HPDE6-E6E7 (cell line): ENCODE measurements at regions not wholly inside any gene's neighbourhood (a gene's known extent, or its start where the extent isn't known, plus 50 kb on each side); places are given as distances from the start of the nearest gene placed in this dataset.
A peak's percentile ranks its signal among the peaks of the same experiment; 100 is the strongest.
"Not testable (repeated sequence)": the region's sequence is repeated elsewhere in the genome, so short reads cannot be mapped to it uniquely, and the experiment has no call there.

Experiments
- DNase-seq: peaks from one replicate; pipeline ENCODE4 v3.0.0; 2011; ENCODE audit warnings: missing footprints; ENCODE audit errors: extremely low spot score

- no peak for DNase-seq
Observed at GRCh38 chr1:9465640-9466039, 73.6 kb upstream of the SLC25A33 start.

DNA sequence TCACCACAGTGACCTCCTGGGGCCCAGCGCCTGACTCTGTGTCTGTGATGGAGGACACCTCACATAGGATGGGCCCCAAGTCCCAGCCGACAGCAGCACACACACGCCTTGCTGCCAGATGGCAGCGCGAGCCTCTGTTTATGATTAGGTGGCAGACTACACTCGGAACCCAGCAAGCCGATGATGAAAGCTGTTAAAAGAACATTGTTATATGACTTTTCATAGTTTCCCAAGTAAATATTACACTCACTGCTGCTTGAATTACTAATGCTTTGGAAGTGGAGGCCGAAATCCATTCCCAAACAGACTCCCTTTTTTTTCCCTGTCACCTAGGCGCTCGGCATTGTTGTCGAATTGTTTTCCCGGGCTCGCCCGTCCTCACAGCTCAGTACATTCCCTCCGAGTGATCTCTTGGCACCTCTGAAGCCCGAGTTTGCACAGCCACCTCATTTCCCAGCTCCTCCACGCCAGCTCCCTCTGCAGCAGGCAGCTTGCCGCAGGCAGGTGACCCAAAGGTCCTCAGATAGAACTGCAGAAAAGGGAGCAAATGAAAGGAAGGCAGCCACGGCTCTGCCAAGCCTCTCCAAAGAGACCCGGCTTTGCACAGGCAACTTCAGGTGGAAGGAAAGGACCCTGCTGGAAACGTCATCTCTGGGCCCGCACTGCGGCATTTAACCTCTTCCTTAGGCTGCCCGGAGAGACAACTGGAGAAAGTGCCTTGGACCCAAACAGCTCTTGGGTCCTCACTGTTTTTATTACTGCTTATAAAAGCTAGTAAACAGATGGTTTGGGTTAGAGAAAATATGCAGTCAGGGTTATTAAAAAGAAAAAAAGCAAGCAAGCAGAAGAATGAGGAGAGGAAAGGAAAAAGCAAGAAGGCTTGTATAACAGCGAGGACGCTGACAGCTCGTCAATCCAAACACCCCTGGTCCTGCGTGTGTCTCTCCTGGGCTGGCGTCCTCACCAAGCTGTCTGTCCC, 72.2 kb upstream of the SLC25A33 start:
- no peak for DNase-seq

- not testable (repeated sequence) for DNase-seq
Observed at GRCh38 chr1:9469882-9470281, 69.4 kb upstream of the SLC25A33 start.

- no peak for DNase-seq
Observed at GRCh38 chr1:9471679-9472078, 67.6 kb upstream of the SLC25A33 start.

DNA sequence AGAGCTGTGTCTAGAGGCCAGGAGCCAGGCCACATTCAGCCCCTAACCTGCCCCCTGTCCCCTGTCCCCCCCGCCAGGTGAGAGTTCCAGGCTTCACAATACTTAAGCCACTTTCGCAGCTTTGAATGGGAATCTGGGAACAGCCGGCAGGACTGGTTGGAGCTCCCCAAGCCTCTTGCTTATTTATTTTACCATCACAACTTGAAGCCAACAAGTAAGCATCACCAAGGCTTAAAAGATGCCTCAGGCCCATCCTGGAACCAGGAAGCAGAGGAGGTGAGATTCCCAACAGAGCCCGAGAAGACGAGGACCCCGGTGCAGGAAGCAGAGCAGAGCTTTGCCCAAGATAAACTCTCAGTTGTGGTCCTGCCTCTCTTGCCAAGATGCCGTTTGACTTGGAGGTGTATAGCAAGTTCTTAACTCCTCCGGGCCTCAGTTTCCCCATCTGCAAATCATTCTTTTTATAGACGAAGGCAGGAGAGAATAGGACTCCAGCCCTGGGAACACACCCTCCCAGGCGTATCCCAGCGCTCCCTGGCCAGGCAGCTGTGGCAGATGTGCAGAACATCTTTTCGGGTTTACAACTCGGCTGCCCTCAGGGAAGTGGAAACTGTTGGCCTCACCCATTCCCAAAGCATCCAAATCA, 66.8 kb upstream of the SLC25A33 start:
- no peak for DNase-seq

DNA sequence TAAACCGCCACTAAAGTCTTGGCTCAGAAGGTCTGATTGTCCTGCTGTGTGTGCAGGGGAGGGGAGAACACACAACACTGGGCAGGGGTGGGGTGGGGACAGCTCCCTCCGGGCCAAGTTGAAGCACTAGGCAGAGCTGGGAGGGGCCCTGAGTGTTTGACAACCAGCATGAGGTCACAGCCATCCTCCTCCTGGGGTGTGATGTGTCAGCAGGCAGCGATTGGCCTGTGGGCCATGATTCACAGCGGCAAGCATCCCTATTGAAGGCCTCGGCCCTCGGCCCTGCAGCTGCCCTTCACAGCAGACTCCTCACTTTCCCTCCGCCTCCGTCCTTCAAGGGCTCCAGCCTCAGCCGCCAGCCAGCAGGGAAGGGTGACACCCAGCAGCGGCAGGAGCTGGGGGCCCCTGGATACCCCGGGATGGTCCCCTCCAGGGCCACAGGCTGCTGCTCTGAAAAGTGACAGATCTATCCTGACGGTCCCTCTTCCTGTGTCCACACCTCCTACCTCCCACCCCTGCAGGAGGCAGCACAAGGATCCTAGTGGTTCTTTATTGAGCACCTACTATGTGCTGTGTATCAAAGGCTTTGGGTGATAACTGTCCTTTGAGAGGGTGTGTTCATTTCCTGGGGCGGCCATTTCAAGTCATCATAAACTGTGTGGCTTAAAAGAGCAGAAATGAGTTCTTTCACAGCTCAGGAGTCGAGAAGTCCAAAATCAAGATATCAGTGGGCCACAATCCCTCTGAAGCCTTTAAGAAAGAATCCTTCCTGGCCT, 66.0 kb upstream of the SLC25A33 start:
- DNase-seq: peak; percentile 99

DNA sequence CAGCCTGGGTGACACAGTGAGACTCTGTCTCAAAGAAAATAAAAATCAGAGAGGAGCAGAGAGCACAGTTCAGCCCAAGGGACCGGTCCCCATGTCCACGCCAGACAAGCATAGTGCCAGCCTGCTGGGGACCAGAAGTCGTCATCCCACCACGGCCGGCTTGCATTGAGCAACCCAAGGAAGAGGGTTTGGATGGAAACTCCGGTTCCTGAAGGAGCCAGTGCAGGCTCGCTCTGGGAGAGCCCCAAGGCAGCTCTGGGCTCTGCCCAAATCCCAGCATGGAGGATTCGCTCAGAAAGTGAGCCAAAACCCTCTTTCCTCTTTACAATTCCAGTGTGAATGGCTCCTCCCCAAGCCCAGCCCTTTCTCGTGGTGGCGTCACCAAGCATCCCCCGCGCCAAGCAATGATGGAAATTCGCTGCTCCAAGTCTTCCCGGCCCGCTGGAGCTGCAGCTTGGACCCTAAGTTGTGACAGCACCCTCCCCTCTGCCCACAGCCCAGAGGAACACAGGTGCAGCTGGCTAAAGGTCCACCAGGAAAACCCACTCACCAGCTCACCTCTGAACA, 64.1 kb upstream of the SLC25A33 start:
- no peak for DNase-seq

GRCh38 chr1:9476790-9477463, 62.3 kb upstream of the SLC25A33 start:
- DNase-seq: peak; percentile 87

DNA sequence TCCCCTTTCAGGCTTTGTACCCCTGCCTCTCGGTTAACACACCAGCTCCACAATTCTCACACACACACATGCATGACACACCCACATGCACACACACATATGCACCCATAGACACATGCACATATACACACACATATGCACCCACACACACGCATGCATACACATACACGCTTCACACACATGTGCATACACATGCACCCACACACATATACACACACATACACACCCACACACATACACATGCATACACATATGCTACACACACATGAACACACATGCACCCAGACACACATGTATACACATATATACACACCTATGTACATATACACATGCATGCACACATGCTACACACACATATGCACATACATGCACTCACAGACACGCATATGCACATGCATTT, 61.7 kb upstream of the SLC25A33 start:
- DNase-seq: no peak

- no peak for DNase-seq
Observed at GRCh38 chr1:9478021-9478420, 61.2 kb upstream of the SLC25A33 start.

DNA sequence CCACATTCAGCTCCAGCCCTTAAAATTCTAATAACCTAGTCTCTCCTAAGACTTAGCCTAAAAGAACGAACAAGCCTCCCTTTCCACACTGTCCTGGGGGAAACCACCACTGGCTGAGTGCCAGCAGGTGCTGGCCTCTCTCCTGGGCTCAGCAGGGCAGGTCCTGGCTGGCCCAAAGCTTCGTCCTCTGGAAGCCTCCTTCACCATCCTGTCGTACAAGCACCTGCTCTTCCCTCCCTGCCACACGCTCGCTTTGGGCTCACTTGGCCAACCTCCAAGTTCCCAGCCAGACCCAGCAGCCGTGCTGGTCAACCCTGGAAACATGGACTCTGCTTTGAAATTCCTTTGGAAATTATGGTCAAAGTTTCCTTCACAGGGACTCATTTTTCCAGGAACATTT, 58.2 kb upstream of the SLC25A33 start:
- no peak for DNase-seq

DNA sequence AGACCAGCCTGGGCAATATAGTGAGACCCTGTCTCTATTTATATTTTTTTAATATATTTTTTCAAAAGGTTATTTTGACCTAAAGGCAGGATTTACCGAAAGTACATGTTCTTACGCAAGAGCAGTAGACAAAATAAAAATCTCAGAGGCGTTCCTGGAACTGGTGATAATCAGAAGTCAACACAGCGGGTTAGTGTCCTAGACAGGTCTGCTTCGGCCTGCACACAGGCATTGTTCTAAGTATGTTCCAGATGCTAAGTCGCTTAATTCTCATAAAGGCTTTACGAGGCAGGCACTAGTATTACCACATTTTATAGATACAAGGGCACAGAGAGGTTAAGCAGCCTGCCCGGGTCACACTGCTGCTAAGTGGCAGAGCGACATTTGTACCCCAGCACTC, 56.9 kb upstream of the SLC25A33 start:
- no peak for DNase-seq

GRCh38 chr1:9482816-9483572, 56.3 kb upstream of the SLC25A33 start:
- DNase-seq: no peak

GRCh38 chr1:9486466-9487140, 52.7 kb upstream of the SLC25A33 start:
- no peak for DNase-seq
